MM.1S (cell line): ENCODE measurements at regions not wholly inside any gene's neighbourhood (a gene's known extent, or its start where the extent isn't known, plus 50 kb on each side); places are given as distances from the start of the nearest gene placed in this dataset.

Experiments used
- EZH2 ChIP-seq: fragments of 300-600 bp; sonication (generic); optimal IDR thresholded peaks from 2 replicates; pipeline ENCODE3; 2017; ENCODE audit warnings: low read depth, mild to moderate bottlenecking, antibody characterized with exemption, low read length, mixed read lengths
- EZH2phosphoT487 ChIP-seq: fragments of 300-600 bp; sonication (generic); IDR thresholded peaks from 2 replicates; pipeline ENCODE4 v1.6.1; 2018; ENCODE audit warnings: antibody characterized with exemption, low read length
- TF ChIP-seq, protein P1 (sequence below): fragments of 300-600 bp; sonication (generic); IDR thresholded peaks from 2 replicates; pipeline ENCODE4 v1.5.1; 2016; ENCODE audit warnings: antibody characterized with exemption, low read length, mixed read lengths

DNA sequence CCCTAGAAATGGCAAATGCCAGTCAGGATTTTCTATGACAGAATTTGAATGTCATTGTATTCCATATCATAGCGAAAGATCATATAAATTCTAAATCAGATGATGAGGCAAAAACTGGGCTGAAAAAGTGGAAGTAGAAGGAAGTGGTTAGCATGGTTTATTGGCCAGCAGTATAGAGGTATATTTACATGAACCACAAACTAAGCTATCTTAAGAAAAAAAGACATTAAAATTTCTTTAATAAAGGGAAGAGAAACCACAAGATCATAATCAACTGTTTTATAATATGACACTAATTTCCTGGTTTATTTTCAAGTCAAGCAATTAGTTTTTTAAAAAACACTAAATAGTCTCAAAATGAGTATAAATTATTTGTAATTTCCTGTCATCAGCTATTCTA lies 123.2 kb upstream of the LRP1B start:
- TF ChIP-seq, protein P1, sequence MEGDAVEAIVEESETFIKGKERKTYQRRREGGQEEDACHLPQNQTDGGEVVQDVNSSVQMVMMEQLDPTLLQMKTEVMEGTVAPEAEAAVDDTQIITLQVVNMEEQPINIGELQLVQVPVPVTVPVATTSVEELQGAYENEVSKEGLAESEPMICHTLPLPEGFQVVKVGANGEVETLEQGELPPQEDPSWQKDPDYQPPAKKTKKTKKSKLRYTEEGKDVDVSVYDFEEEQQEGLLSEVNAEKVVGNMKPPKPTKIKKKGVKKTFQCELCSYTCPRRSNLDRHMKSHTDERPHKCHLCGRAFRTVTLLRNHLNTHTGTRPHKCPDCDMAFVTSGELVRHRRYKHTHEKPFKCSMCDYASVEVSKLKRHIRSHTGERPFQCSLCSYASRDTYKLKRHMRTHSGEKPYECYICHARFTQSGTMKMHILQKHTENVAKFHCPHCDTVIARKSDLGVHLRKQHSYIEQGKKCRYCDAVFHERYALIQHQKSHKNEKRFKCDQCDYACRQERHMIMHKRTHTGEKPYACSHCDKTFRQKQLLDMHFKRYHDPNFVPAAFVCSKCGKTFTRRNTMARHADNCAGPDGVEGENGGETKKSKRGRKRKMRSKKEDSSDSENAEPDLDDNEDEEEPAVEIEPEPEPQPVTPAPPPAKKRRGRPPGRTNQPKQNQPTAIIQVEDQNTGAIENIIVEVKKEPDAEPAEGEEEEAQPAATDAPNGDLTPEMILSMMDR = no peak
- TF ChIP-seq EZH2 = no peak
- TF ChIP-seq EZH2phosphoT487 = no peak
